OCI-LY3 (cell line): ENCODE measurements at regions not wholly inside any gene's neighbourhood (a gene's known extent, or its start where the extent isn't known, plus 50 kb on each side); places are given as distances from the start of the nearest gene placed in this dataset.

ENCODE experiments used
- H2AFZ ChIP-seq: fragments of 200-600, 300-600 bp; shearing (Covaris generic); 2 replicates; pipeline ENCODE4 v1.6.0; 2014; ENCODE audit warnings: antibody characterized with exemption, low read depth, low read length
- H3K27ac ChIP-seq: fragments of 200-600, 300-600 bp; sonication (generic); 2 replicates; pipeline ENCODE4 v1.5.1; 2014; ENCODE audit warnings: mild to moderate bottlenecking, low read length, moderate library complexity, mixed read lengths
- H3K27me3 ChIP-seq: fragments of 200-600, 300-600 bp; sonication (generic); 2 replicates; pipeline ENCODE4 v1.6.1; 2014; ENCODE audit warnings: low read depth, low read length, mixed read lengths
- H3K36me3 ChIP-seq: fragments of 200-600, 300-600 bp; sonication (generic); replicated peaks from 2 replicates; pipeline ENCODE3; 2014; ENCODE audit warnings: low read depth, low read length, mixed read lengths
- H3K4me1 ChIP-seq: fragments of 300-600, 200-600 bp; sonication (generic); 2 replicates; pipeline ENCODE4 v1.6.1; 2014; ENCODE audit warnings: low read length, mixed read lengths
- H3K4me2 ChIP-seq: fragments of 200-600, 300-600 bp; sonication (generic); 2 replicates; pipeline ENCODE4 v1.6.1; 2014; ENCODE audit warnings: low read length, mixed read lengths
- H3K4me3 ChIP-seq: fragments of 300-600, 200-600 bp; sonication (generic); 2 replicates; pipeline ENCODE4 v1.5.1; 2014; ENCODE audit warnings: antibody characterized with exemption, mild to moderate bottlenecking, low read length, moderate library complexity
- H3K79me2 ChIP-seq: fragments of 300-600, 200-600 bp; shearing (Covaris generic); 2 replicates; pipeline ENCODE4 v1.6.1; 2014; ENCODE audit warnings: mild to moderate bottlenecking, low read length, mixed read lengths
- H3K9ac ChIP-seq: fragments of 300-600, 200-600 bp; shearing (Covaris generic); 2 replicates; pipeline ENCODE4 v1.6.0; 2014; ENCODE audit warnings: mild to moderate bottlenecking, low read length, moderate library complexity
- H3K9me3 ChIP-seq: fragments of 200-600, 300-600 bp; shearing (Covaris generic); 2 replicates; pipeline ENCODE4 v1.6.1; 2014; ENCODE audit warnings: low read length, mixed read lengths; ENCODE audit not compliant: insufficient read depth
- H4K20me1 ChIP-seq: fragments of 200-600, 300-600 bp; sonication (generic); 2 replicates; pipeline ENCODE4 v1.6.1; 2016; ENCODE audit warnings: low read length, mixed read lengths; ENCODE audit not compliant: insufficient read depth
- EZH2phosphoT487 ChIP-seq: fragments of 200-600 bp; shearing (Covaris generic); IDR thresholded peaks from 2 replicates; pipeline ENCODE4 v1.6.1; 2018; ENCODE audit warnings: antibody characterized with exemption, mixed run types, low read depth
- TF ChIP-seq, protein P1 (sequence below): fragments of 200-600, 300-600 bp; sonication (generic); IDR thresholded peaks from 2 replicates; pipeline ENCODE4 v1.5.1; 2014; ENCODE audit warnings: antibody characterized with exemption, low read length, low read depth

DNA sequence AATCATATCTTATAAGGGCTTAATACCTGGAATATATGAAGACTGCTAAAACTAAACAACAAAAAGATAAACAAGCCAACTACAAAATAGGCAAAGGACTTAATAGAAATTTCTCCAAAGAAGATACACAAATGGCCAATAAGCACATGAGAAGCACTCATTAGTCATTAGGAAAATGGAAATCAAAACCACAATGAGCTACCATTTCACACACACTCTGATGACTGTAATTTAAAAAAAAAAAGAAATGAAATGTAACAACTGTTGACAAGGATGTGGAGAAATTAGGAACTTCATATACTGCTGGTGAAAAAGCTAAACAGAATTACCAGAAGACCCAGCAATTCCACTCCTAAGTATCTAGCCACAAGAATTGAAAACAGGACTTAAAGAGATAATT lies 374.2 kb upstream of the ZP4 start:
- no peaks in the 10 kb centered on the region for H3K36me3 ChIP-seq
- H3K27ac ChIP-seq: no peak overlapping the region
- H3K9me3 ChIP-seq: no peaks in the 10 kb centered on the region
- H4K20me1 ChIP-seq: no peaks in the 10 kb centered on the region
- no peaks in the 10 kb centered on the region for H3K27me3 ChIP-seq
- no peak overlapping the region for H3K9ac ChIP-seq
- no peak overlapping the region for H3K4me2 ChIP-seq
- H3K79me2 ChIP-seq: no peaks in the 10 kb centered on the region
- H3K4me3 ChIP-seq: no peak overlapping the region
- no peaks in the 10 kb centered on the region for H3K4me1 ChIP-seq
- TF ChIP-seq EZH2phosphoT487: no peak
- TF ChIP-seq, protein P1, sequence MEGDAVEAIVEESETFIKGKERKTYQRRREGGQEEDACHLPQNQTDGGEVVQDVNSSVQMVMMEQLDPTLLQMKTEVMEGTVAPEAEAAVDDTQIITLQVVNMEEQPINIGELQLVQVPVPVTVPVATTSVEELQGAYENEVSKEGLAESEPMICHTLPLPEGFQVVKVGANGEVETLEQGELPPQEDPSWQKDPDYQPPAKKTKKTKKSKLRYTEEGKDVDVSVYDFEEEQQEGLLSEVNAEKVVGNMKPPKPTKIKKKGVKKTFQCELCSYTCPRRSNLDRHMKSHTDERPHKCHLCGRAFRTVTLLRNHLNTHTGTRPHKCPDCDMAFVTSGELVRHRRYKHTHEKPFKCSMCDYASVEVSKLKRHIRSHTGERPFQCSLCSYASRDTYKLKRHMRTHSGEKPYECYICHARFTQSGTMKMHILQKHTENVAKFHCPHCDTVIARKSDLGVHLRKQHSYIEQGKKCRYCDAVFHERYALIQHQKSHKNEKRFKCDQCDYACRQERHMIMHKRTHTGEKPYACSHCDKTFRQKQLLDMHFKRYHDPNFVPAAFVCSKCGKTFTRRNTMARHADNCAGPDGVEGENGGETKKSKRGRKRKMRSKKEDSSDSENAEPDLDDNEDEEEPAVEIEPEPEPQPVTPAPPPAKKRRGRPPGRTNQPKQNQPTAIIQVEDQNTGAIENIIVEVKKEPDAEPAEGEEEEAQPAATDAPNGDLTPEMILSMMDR: no peak
- no peak overlapping the region for H2AFZ ChIP-seq

DNA sequence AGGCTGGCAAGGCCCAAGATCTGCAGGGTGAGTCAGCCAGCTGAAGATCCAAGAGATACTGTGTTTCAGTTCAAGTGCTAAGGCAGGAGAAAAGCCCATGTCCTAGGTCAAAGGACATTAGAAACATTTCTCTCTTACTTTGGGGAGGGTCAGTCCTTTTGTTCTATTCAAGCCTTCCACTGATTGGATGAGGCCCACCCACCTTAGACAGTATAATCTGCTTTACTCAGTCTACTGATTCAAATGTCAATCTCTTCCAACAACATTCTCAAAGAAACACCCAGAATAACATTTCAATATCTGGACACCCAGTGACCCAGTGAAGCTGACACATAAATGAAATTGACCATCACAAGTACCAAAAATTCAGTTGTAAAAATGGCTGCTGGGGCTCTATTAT lies 367.8 kb upstream of the ZP4 start:
- H3K4me3 ChIP-seq: no peak overlapping the region
- TF ChIP-seq EZH2phosphoT487: no peak
- TF ChIP-seq, protein P1: no peak
- no peak overlapping the region for H3K4me2 ChIP-seq
- H3K4me1 ChIP-seq: no peaks in the 10 kb centered on the region
- H3K9ac ChIP-seq: no peak overlapping the region
- H3K27me3 ChIP-seq: no peaks in the 10 kb centered on the region
- H4K20me1 ChIP-seq: no peaks in the 10 kb centered on the region
- H3K27ac ChIP-seq: no peak overlapping the region
- H3K36me3 ChIP-seq: no peaks in the 10 kb centered on the region
- no peaks in the 10 kb centered on the region for H3K9me3 ChIP-seq
- no peak overlapping the region for H2AFZ ChIP-seq
- H3K79me2 ChIP-seq: no peaks in the 10 kb centered on the region

GRCh38 chr1:238257018-238257621 lies 366.4 kb upstream of the ZP4 start:
- H3K4me1 ChIP-seq: peaks cover 7% of the 10 kb centered on the region

GRCh38 chr1:238254935-238255334 lies 364.2 kb upstream of the ZP4 start:
- Histone ChIP-seq H3K36me3 (no peaks in the 10 kb centered on the region), H3K27me3 (no peaks in the 10 kb centered on the region), H3K27ac (no peak overlapping the region), H3K4me2 (no peak overlapping the region), H3K4me1 (peaks cover 9% of the 10 kb centered on the region), H4K20me1 (no peaks in the 10 kb centered on the region), H3K9me3 (no peaks in the 10 kb centered on the region), H2AFZ (no peak overlapping the region), H3K4me3 (no peak overlapping the region), H3K9ac (no peak overlapping the region), H3K79me2 (no peaks in the 10 kb centered on the region)
- TF ChIP-seq, protein P1: no peak
- TF ChIP-seq EZH2phosphoT487: no peak

More at GRCh38 chr1:238257018-238257621, 366.4 kb upstream of the ZP4 start:
- TF ChIP-seq EZH2phosphoT487: no peak
- H3K27ac ChIP-seq: no peak overlapping the region
- H4K20me1 ChIP-seq: no peaks in the 10 kb centered on the region
- no peaks in the 10 kb centered on the region for H3K36me3 ChIP-seq
- no peak overlapping the region for H3K4me3 ChIP-seq
- H3K4me2 ChIP-seq: no peak overlapping the region
- H3K9ac ChIP-seq: no peak overlapping the region
- no peaks in the 10 kb centered on the region for H3K79me2 ChIP-seq
- H3K9me3 ChIP-seq: no peaks in the 10 kb centered on the region
- no peak overlapping the region for H2AFZ ChIP-seq
- H3K27me3 ChIP-seq: no peaks in the 10 kb centered on the region
